ENCODE measurements at regions not wholly inside any gene's neighbourhood (a gene's known extent, or its start where the extent isn't known, plus 50 kb on each side); places are given as distances from the start of the nearest gene placed in this dataset.

- TF ChIP-seq ATF2 (CRISPR knock-in tag; IDR thresholded peaks at IDR 0.05; ENCODE audit: borderline replicate concordance, low read depth), result no peak
- no peak for TF ChIP-seq IRF1 (CRISPR knock-in tag; IDR thresholded peaks at IDR 0.05)
- TF ChIP-seq MYBL2 (CRISPR knock-in tag; IDR thresholded peaks at IDR 0.05), result no peak
Measured at GRCh38 chr9:100689635-100690034, 111.8 kb downstream of the CAVIN4 start.

All from WTC11 (cell line).